IPS DF 4.7 (cell line): ENCODE measurements at regions not wholly inside any gene's neighbourhood (a gene's known extent, or its start where the extent isn't known, plus 50 kb on each side); places are given as distances from the start of the nearest gene placed in this dataset.

ENCODE experiments used
- DNase-seq: peaks from one replicate; pipeline ENCODE4 v3.0.0-alpha.2; 2013; ENCODE audit warnings: low spot score; ENCODE audit errors: extremely low read depth

DNA sequence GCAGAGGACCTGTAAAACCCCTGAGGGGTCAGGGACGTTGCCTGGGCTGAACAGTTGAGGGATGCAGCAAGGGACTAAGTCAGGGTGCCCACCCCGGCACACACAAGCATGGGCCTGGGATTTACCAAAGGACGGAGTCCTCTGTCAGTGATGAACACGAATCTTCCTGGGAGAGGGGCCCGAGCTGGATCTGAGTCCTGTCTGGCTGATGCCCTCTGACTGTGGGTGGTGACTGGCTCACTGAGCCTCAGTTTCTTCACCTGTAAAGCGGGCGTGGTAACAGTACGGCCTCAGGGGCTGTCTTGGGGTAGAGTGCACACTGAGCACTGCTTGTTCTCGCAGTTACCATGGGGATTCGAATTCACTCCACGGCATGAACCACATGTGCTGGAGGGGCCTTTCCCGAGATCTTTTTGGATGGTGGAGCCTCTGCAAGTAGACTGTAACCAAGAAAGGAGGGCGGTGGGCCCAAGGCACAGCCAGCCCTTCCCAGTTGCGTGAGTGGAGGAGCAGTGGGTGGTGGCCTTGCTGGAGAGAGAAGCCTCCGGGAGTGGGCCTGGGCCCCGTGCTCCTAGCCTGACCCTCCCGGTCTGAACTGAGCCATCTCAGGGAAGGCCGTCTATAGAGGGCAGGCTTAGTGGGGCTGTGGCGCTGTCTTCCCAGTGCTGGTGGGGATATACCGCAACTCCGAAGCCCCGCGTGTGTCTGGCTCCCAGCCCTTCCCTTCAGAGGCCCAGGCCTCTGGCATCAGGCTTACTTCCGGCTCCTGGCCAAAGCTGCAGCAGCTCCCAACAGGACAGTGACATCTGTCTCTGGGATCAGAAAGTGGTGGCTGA, 130.8 kb upstream of the HS6ST1 start:
- DNase-seq: no peak

GRCh38 chr2:128450211-128451024, 131.8 kb upstream of the HS6ST1 start:
- DNase-seq: no peak

DNA sequence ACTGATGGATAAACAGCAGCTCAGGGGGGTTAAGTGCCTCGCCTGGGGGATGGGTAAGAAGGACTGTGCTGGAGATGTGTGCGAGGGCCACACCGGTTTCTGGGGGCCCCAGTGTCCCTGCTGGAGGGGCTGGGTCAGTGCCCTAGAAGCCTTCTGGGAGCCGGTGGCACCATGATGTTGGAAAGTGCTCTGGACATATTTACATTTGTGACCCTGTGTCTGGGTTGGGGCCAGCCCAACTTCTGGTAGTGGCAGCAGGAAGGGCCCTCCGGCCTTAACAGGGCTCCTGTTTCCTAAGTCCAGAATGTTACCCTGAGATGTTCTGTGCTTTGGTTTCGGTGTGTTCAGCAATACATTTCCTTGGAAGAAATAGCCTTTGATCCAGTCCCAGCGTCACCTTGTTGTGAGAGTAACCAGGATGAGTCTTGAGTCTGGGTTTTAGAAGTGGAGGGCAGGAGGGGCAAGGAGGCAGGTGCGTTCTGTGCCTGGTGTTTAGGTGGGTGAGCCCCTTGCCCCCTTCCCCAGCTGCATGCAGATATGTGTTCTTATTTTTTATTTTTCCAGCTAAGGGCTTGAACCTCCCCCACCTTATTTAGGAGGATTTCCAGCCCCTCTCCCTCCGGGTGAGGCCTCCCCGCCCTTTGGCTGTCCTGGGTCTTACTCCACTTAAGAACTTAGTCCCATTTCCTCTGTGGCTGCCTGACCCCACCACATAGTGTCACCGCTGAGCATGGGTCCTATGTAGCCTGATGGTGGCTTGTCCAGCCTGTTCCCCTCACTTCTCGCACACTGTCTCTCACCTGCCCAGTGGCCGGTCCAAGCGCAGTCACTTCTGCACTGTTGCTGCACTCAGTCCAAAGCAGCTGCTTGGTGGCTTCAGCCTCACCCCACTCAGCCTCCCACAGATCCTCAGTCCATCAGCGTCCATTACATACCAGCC, 132.7 kb upstream of the HS6ST1 start:
- no peak for DNase-seq

GRCh38 chr2:128452024-128452411, 133.3 kb upstream of the HS6ST1 start:
- no peak for DNase-seq

- no peak for DNase-seq
These were observed 134.2 kb upstream of the HS6ST1 start for GRCh38 chr2:128452536-128453530.

DNA sequence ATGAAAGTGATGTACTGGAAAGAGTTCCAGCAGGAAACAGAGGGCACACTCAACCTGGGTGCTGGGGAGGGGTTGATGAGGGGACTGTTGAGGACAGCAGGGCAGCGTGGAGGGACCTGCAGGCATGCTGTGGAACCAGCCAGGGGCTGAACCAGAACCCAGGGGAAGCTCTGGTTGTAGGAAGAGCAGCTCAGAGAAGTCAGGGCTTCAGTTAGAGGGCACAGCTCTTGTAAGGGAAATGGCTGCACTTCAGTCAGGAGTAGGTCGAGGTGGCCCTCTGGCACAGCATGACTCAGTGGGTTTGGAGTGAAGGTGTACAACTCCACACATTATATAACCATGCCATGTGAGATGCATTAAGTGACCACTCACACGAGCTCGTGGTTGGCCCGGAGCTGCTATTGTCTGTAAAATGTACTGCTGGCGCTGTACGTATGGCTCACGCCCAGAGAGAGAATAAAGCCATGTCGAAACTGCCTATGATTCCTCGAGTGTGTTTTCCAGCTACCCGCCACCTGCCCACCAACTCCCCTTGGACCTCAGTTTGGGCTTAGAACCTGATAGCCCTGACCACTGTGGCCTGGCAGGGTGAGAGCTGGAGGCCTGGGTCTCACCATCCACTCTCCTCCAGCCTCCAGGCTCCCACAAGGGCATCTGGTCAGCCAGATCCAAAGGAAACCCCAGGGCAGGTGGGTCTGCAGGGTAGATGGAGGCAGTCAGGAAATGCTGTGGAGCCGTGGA, 136.5 kb upstream of the HS6ST1 start:
- DNase-seq: no peak

DNA sequence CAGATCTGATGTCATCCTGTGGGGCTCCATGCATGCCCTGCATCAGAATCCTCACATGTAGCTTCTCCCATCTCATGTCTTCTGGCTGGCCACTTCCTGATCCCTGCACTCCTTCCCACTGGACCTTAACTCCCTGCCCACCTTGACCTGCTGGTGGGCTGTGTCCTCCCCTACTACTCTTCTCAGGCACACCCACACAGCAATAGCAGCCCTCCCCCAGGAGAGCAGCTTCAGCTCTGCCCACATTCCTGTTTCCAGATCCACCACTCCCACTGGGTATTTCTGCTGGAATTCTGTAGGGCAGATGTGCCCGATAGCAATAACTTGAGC, 137.0 kb upstream of the HS6ST1 start:
- DNase-seq: no peak

DNA sequence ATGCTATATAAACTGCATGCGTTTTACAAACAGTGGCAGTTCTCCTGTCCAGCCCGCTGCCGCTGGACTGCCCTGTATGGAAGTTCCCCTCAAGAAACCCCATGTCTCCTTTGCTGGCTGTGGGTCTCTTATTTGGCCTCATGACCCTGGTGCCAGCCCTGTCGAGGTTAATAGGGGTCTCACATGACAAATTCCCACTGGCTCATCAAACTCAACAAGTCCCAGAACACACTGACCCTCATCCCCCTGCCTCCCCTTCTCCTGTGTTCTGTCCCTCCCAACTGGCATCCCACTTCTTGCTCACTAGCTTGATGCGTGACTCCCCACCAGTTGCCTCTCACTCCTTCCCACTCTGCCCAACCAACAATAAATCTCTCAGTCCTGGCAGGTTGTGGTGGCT, 137.6 kb upstream of the HS6ST1 start:
- no peak for DNase-seq

DNA sequence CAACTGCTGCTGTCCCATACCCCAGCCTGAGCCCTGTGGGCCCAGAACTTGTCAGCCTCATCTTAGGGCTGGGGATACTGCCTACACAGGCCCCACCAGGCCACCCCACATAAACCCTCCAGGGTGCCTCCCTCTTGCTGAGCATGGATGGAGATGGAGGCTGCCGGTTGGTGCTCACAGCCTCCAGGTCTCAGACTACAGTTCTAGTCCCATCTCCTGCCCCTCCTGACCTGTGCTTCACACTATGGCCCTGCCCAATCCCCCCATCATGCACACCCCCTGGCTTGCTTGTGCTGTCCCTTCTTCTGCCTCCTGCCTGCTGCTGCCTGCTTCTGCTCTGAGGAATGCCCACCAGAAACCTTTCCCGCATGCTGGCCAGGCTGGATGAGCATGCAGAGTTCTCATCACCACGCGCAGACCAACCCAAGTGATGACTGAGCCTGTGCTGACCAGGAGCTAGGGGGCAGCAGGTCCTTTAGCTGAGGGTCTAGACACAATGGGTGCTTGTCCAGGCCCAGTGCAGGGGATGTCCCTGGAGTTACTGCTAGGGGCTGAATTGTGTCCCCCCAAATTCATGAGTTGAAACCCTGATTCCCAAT, 138.4 kb upstream of the HS6ST1 start:
- DNase-seq: no peak

- no peak for DNase-seq
These were observed 139.0 kb upstream of the HS6ST1 start for GRCh38 chr2:128457716-128458115.

- DNase-seq: no peak
These were observed 139.8 kb upstream of the HS6ST1 start for GRCh38 chr2:128458505-128458904.

GRCh38 chr2:128464456-128464855, 145.8 kb upstream of the HS6ST1 start:
- DNase-seq: no peak

GRCh38 chr2:128465246-128466170, 146.8 kb upstream of the HS6ST1 start:
- DNase-seq: no peak

GRCh38 chr2:128466376-128466775, 147.7 kb upstream of the HS6ST1 start:
- no peak for DNase-seq

GRCh38 chr2:128466776-128467175, 148.1 kb upstream of the HS6ST1 start:
- DNase-seq: no peak

DNA sequence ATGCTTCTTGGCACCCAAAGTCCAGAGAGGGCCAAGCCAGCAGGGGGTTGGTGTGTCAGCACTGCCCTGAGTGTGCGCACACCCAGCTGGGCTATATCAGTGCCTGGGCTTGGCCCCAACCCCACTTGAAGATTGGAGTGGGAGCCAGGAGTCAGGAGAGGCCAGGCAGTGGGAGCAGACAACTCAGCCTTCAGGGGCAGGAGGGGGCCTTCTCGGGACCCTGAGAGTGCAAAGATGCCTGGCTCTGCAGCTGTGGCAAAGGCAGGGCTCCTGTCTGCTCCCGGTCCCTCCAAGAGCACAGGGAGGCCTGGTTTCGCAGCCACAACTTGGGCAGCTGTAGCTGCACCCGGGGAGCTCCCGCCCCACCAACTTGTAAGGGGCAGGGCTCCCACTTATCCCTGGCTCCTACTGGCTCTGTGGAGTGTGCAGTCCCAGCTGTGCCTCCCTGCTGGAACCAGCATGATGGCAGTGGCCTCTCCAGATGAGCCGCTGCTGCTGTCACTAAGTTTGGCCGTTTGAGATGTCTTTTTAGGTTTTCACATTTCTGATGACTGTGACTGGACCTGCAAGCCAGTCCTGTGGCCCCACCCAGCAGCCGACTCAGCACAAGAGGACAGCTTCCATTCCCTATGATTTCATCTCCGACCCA, 148.8 kb upstream of the HS6ST1 start:
- DNase-seq: no peak

DNA sequence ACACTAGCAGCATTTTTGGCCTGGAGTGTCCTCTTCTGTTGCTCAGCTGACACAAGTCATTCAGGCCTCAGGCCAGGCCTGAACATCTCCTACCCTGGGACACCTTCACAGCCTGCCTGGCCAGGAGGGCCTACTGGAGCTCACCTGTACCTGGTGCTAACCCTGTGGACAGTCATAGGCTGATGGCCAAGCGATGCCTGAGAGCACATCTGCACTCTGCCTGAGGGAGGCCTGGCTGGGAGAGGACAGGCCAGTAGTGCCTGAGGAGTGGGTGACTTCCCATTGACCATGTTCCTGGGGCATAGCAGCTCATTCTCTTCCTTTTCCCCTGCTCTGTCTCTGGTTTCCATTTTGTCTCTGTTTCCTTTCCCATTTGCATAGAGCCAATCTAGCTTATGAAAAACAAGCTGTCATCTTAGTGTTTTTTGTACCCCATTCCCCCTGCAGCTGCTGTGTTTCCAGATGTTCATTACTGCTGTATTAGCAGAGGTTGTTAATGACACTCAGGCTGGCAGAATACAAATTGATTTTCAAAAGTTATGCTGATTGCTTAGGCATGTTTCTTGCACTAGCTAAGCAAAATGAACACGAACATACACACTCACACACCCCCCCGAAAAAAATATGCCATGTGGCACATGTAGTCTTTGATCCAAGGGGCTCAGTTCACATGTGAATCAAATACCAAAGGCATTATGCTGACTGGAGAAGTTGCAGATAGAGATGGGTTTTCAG, 149.7 kb upstream of the HS6ST1 start:
- no peak for DNase-seq
